ENCODE measurements at regions not wholly inside any gene's neighbourhood (a gene's known extent, or its start where the extent isn't known, plus 50 kb on each side); places are given as distances from the start of the nearest gene placed in this dataset.

- WGBS, 2 donors: 86 to 95% methylated on average over 7 of the region's 7 CpGs
- H3K27me3 ChIP-seq: no peaks in the 10 kb centered on the region
- no peaks in the 10 kb centered on the region for H3K36me3 ChIP-seq (replicated peaks in 1 of 2; ENCODE audit: insufficient read depth in 1 of 2, low read depth in 2 of 2)
- intact Hi-C loops (cut with DNase I): no loop called here
- ATAC-seq (no peak), DNase-seq (no peak)
- no peaks in the 10 kb centered on the region for H3K9me3 ChIP-seq
- H3K27ac ChIP-seq: no peak overlapping the region
- no peaks in the 10 kb centered on the region for H3K4me1 ChIP-seq
- no peak overlapping the region for H3K4me3 ChIP-seq
- TF ChIP-seq, protein P1, sequence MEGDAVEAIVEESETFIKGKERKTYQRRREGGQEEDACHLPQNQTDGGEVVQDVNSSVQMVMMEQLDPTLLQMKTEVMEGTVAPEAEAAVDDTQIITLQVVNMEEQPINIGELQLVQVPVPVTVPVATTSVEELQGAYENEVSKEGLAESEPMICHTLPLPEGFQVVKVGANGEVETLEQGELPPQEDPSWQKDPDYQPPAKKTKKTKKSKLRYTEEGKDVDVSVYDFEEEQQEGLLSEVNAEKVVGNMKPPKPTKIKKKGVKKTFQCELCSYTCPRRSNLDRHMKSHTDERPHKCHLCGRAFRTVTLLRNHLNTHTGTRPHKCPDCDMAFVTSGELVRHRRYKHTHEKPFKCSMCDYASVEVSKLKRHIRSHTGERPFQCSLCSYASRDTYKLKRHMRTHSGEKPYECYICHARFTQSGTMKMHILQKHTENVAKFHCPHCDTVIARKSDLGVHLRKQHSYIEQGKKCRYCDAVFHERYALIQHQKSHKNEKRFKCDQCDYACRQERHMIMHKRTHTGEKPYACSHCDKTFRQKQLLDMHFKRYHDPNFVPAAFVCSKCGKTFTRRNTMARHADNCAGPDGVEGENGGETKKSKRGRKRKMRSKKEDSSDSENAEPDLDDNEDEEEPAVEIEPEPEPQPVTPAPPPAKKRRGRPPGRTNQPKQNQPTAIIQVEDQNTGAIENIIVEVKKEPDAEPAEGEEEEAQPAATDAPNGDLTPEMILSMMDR (IDR thresholded peaks at IDR 0.05): no peak
- TF ChIP-seq POLR2A (IDR thresholded peaks at IDR 0.05): no peak
Observed at GRCh38 chr14:65877166-65877565, 464.6 kb downstream of the FUT8 start.

- H3K9me3 ChIP-seq: no peaks in the 10 kb centered on the region
- no peak for ATAC-seq
- intact Hi-C loops (cut with DNase I): no loop called here
- no peak overlapping the region for H3K4me3 ChIP-seq
- no peak overlapping the region for H3K27ac ChIP-seq
- WGBS, 2 donors: 62 to 69% methylated on average over 4 of the region's 4 CpGs
- no peak for DNase-seq
- H3K4me1 ChIP-seq: no peaks in the 10 kb centered on the region
- H3K27me3 ChIP-seq: no peaks in the 10 kb centered on the region
- H3K36me3 ChIP-seq (replicated peaks in 1 of 2; ENCODE audit: insufficient read depth in 1 of 2, low read depth in 2 of 2): no peaks in the 10 kb centered on the region
- TF ChIP-seq, protein P1 (IDR thresholded peaks at IDR 0.05): no peak
- no peak for TF ChIP-seq POLR2A (IDR thresholded peaks at IDR 0.05)
Observed at GRCh38 chr14:65877624-65878023, 465.1 kb downstream of the FUT8 start.

- Histone ChIP-seq H3K4me1 (no peaks in the 10 kb centered on the region), H3K27ac (no peak overlapping the region), H3K36me3 (replicated peaks in 1 of 2; ENCODE audit: insufficient read depth in 1 of 2, low read depth in 2 of 2) (no peaks in the 10 kb centered on the region), H3K27me3 (no peaks in the 10 kb centered on the region), H3K4me3 (no peak overlapping the region), H3K9me3 (no peaks in the 10 kb centered on the region)
- intact Hi-C loops (cut with DNase I): no loop called here
- TF ChIP-seq, protein P1 (IDR thresholded peaks at IDR 0.05): no peak
- TF ChIP-seq POLR2A (IDR thresholded peaks at IDR 0.05): no peak
- ATAC-seq (no peak), DNase-seq (no peak)
- 75 to 79% methylated on average over 4 of the region's 4 CpGs for WGBS, 2 donors
Observed at GRCh38 chr14:65878586-65878985, 466.1 kb downstream of the FUT8 start.

GRCh38 chr14:65879248-65880009, 466.9 kb downstream of the FUT8 start:
- intact Hi-C loops (cut with DNase I): no loop called here
- no peak overlapping the region for H3K4me3 ChIP-seq

More at GRCh38 chr14:65879248-65880009, 466.9 kb downstream of the FUT8 start:
- no peak for ATAC-seq
- H3K27me3 ChIP-seq: no peaks in the 10 kb centered on the region
- TF ChIP-seq POLR2A (IDR thresholded peaks at IDR 0.05): no peak
- TF ChIP-seq, protein P1 (IDR thresholded peaks at IDR 0.05): no peak
- no peak for DNase-seq
- no peaks in the 10 kb centered on the region for H3K4me1 ChIP-seq
- H3K9me3 ChIP-seq: no peaks in the 10 kb centered on the region
- no peaks in the 10 kb centered on the region for H3K36me3 ChIP-seq (replicated peaks in 1 of 2; ENCODE audit: insufficient read depth in 1 of 2, low read depth in 2 of 2)
- 70 to 74% methylated on average over 3 of the region's 3 CpGs for WGBS, 2 donors
- no peak overlapping the region for H3K27ac ChIP-seq

All from body of pancreas (tissue), 4 donors.